ENCODE measurements at regions not wholly inside any gene's neighbourhood (a gene's known extent, or its start where the extent isn't known, plus 50 kb on each side); places are given as distances from the start of the nearest gene placed in this dataset.

GRCh38 chr4:117691572-117692351, 342.5 kb upstream of the NDST3 start:
- TF ChIP-seq, protein P1, sequence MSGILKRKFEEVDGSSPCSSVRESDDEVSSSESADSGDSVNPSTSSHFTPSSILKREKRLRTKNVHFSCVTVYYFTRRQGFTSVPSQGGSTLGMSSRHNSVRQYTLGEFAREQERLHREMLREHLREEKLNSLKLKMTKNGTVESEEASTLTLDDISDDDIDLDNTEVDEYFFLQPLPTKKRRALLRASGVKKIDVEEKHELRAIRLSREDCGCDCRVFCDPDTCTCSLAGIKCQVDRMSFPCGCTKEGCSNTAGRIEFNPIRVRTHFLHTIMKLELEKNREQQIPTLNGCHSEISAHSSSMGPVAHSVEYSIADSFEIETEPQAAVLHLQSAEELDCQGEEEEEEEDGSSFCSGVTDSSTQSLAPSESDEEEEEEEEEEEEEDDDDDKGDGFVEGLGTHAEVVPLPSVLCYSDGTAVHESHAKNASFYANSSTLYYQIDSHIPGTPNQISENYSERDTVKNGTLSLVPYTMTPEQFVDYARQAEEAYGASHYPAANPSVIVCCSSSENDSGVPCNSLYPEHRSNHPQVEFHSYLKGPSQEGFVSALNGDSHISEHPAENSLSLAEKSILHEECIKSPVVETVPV (CRISPR knock-in tag; IDR thresholded peaks at IDR 0.05): no peak
- TF ChIP-seq RARB (CRISPR knock-in tag; IDR thresholded peaks at IDR 0.05) (no peak), TOX (CRISPR knock-in tag; IDR thresholded peaks at IDR 0.05; ENCODE audit: borderline replicate concordance) (no peak), POU6F1 (CRISPR knock-in tag; IDR thresholded peaks at IDR 0.05; ENCODE audit: borderline replicate concordance, low read depth) (no peak), ZFP30 (CRISPR knock-in tag; IDR thresholded peaks at IDR 0.05) (no peak), PATZ1 (CRISPR knock-in tag; IDR thresholded peaks at IDR 0.05; ENCODE audit: borderline replicate concordance) (no peak), PPARA (CRISPR knock-in tag; IDR thresholded peaks at IDR 0.05; ENCODE audit: borderline replicate concordance) (no peak), SNAI2 (CRISPR knock-in tag; IDR thresholded peaks at IDR 0.05) (no peak), ZFP3 (CRISPR knock-in tag; IDR thresholded peaks at IDR 0.05) (no peak), GLIS3 (CRISPR knock-in tag; IDR thresholded peaks at IDR 0.05) (no peak), ZNF565 (CRISPR knock-in tag; conservative IDR thresholded peaks at IDR 0.05; ENCODE audit: low read depth) (no peak), ARNTL (CRISPR knock-in tag; IDR thresholded peaks at IDR 0.05; ENCODE audit: borderline replicate concordance, low read depth) (no peak), ISL1 (CRISPR knock-in tag; IDR thresholded peaks at IDR 0.05) (no peak)
- TF ChIP-seq, protein P2, sequence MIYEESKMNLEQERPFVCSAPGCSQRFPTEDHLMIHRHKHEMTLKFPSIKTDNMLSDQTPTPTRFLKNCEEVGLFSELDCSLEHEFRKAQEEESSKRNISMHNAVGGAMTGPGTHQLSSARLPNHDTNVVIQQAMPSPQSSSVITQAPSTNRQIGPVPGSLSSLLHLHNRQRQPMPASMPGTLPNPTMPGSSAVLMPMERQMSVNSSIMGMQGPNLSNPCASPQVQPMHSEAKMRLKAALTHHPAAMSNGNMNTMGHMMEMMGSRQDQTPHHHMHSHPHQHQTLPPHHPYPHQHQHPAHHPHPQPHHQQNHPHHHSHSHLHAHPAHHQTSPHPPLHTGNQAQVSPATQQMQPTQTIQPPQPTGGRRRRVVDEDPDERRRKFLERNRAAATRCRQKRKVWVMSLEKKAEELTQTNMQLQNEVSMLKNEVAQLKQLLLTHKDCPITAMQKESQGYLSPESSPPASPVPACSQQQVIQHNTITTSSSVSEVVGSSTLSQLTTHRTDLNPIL (CRISPR knock-in tag; IDR thresholded peaks at IDR 0.05; ENCODE audit: low read depth): no peak
